GM12878 (cell line): ENCODE measurements at regions not wholly inside any gene's neighbourhood (a gene's known extent, or its start where the extent isn't known, plus 50 kb on each side); places are given as distances from the start of the nearest gene placed in this dataset.

Experiments
- ATAC-seq: fragments of 200-7000 bp; cut with Tn5 transposase; 3 replicates; pipeline ENCODE4 v1.9.1; 2020; ENCODE audit warnings: mild to moderate bottlenecking, moderate library complexity
- BruUV-seq: library from RNA; stranded (reverse); fragments of 400-500 nt; replicated peaks from 2 replicates; lab custom pipeline; 2021; lab: Mats Ljungman, UMichigan
- CTCF ChIA-PET: fragments of 300-600 bp; sonication (Branson Sonifier 250); formaldehyde crosslinking; extraction: SDS; loops from one replicate; lab custom pipeline; 2021; ENCODE audit warnings: inconsistent platforms; lab: Yijun Ruan, JAX
- POLR2A ChIA-PET: fragments of 350-600 bp; formaldehyde crosslinking; extraction: SDS; loops from one replicate; lab custom pipeline; 2021; ENCODE audit warnings: inconsistent platforms; lab: Charles Lee
- RAD21 ChIA-PET: fragments of 300-600 bp; sonication (Branson Sonifier 250); formaldehyde crosslinking; loops from one replicate; lab custom pipeline; 2023; ENCODE audit warnings: antibody characterized with exemption; ENCODE audit not compliant: unreplicated experiment; lab: Charles Lee
- SMC1A ChIA-PET: fragments of 300-600 bp; sonication (Branson Sonifier 250); formaldehyde crosslinking; loops from one replicate; lab custom pipeline; 2023; ENCODE audit not compliant: unreplicated experiment, uncharacterized antibody; lab: Charles Lee
- DNase-seq: peaks from one replicate; pipeline ENCODE4 v3.0.0-alpha.2; 2011; ENCODE audit warnings: low read depth, low spot score
- FAIRE-seq: peaks from 3 replicates; lab custom pipeline; 2011; peaks lifted over from hg19 to GRCh38; lab: Jason Lieb, UNC
- H2AFZ ChIP-seq: 2 replicates; pipeline ENCODE4 v1.6.0; 2011; ENCODE audit warnings: low read depth, low read length, control low read depth; ENCODE audit not compliant: control insufficient read depth
- H3K27ac ChIP-seq: 2 replicates; pipeline ENCODE4 v1.5.1; 2011; ENCODE audit warnings: control low read depth; ENCODE audit not compliant: control insufficient read depth, insufficient read depth
- H3K27me3 ChIP-seq, 2 experiments: replicated peaks in 1 of 2; 2 replicates each; pipeline versions ENCODE4 v1.6.0 to v1.6.1; 2011; ENCODE audit warnings: low read length in 1 of 2; ENCODE audit not compliant: control insufficient read depth in 2 of 2, insufficient read depth in 2 of 2
- H3K36me3 ChIP-seq, 2 experiments: 2 replicates each; pipeline ENCODE4 v1.5.1; 2011; ENCODE audit warnings: low read length in 1 of 2; ENCODE audit not compliant: control insufficient read depth in 2 of 2, insufficient read depth in 2 of 2
- H3K4me1 ChIP-seq: 2 replicates; pipeline ENCODE4 v1.6.1; 2011; ENCODE audit warnings: mild to moderate bottlenecking, low read length, moderate library complexity, mixed read lengths; ENCODE audit not compliant: control insufficient read depth, insufficient read depth
- H3K4me2 ChIP-seq: 2 replicates; pipeline ENCODE4 v1.6.0; 2011; ENCODE audit warnings: control low read depth; ENCODE audit not compliant: control insufficient read depth, insufficient read depth
- H3K4me3 ChIP-seq: fragments of 200-600 bp; sonication (generic); 2 replicates; pipeline ENCODE4 v1.5.1; 2016
- H3K79me2 ChIP-seq: 2 replicates; pipeline ENCODE4 v1.6.0; 2011; ENCODE audit warnings: low read length; ENCODE audit not compliant: control insufficient read depth, insufficient read depth
- H3K9ac ChIP-seq: 2 replicates; pipeline ENCODE4 v1.8.0; 2011; ENCODE audit warnings: low read length, control low read depth, mixed read lengths; ENCODE audit not compliant: control insufficient read depth, insufficient read depth
- H3K9me3 ChIP-seq: replicated peaks from 3 replicates; pipeline ENCODE4 v1.5.1; 2011; ENCODE audit warnings: mild to moderate bottlenecking, low read length; ENCODE audit not compliant: control insufficient read depth, insufficient read depth
- H4K20me1 ChIP-seq: 2 replicates; pipeline ENCODE4 v1.6.0; 2011; ENCODE audit not compliant: control insufficient read depth, insufficient read depth
- EP300 ChIP-seq, 2 experiments: fragments of 150-350 bp in 1 of 2; IDR thresholded peaks; 2 replicates each; pipeline ENCODE4 v1.6.1; 2011 to 2012; ENCODE audit warnings: low read depth in 2 of 2, low read length in 2 of 2, borderline replicate concordance in 1 of 2, improper control_type of control experiment in 1 of 2, inconsistent platforms in 1 of 2; ENCODE audit not compliant: control insufficient read depth in 1 of 2
- MYB ChIP-seq: fragments of 150-350 bp; IDR thresholded peaks from 2 replicates; pipeline ENCODE4 v1.6.1; 2014; ENCODE audit warnings: mild to moderate bottlenecking, low read depth, low read length, borderline replicate concordance
- PAX5 ChIP-seq: IDR thresholded peaks from 2 replicates; pipeline ENCODE4 v1.6.1; 2011; ENCODE audit warnings: low read depth, low read length, borderline replicate concordance
- PAX8 ChIP-seq: fragments of 450-650 bp; IDR thresholded peaks from 2 replicates; pipeline ENCODE4 v1.6.1; 2017; ENCODE audit warnings: mild to moderate bottlenecking, moderate library complexity
- RELA ChIP-seq: fragments of 450-650 bp; IDR thresholded peaks from 2 replicates; pipeline ENCODE4 v1.8.0; 2014; ENCODE audit warnings: borderline replicate concordance; ENCODE audit not compliant: partially characterized antibody
- REST ChIP-seq: IDR thresholded peaks from 2 replicates; pipeline ENCODE4 v1.6.1; 2012; ENCODE audit warnings: mild to moderate bottlenecking, low read depth, low read length
- in situ Hi-C: fragments of 300-500 bp; cut with MboI; formaldehyde crosslinking; loops from 9 replicates; pipeline ENCODE4 v1.14.3; 2018; ENCODE audit warnings: mixed read lengths
- intact Hi-C: fragments of 100-400 bp; cut with micrococcal nuclease; formaldehyde crosslinking; loops from one replicate; pipeline ENCODE4 v1.14.2; 2022; ENCODE audit not compliant: unreplicated experiment
- TF ChIP-seq, protein P1 (sequence below): fragments of 150-350 bp; IDR thresholded peaks from 2 replicates; pipeline ENCODE4 v1.6.1; 2016; ENCODE audit warnings: low read depth, low read length

GRCh38 chr11:112637876-112638275 lies 323.3 kb upstream of the NCAM1 start:
- Histone ChIP-seq H3K4me1 (no peaks in the 10 kb centered on the region), H3K9ac (no peak overlapping the region), H4K20me1 (no peaks in the 10 kb centered on the region), H3K4me2 (no peak overlapping the region), H3K27ac (no peak overlapping the region), H3K79me2 (no peaks in the 10 kb centered on the region), H3K36me3 (no peaks in the 10 kb centered on the region), H3K9me3 (peaks cover 4% of the 10 kb centered on the region), H2AFZ (no peak overlapping the region), H3K4me3 (no peak overlapping the region), H3K27me3 (no peaks in the 10 kb centered on the region)
- BruUV-seq: no TSS peak
- TF ChIP-seq PAX5: no peak
- FAIRE-seq (no peak), ATAC-seq (no peak), DNase-seq (no peak)
- ChIA-PET SMC1A (no interaction called here), CTCF (no interaction called here), POLR2A (no interaction called here), RAD21 (no interaction called here)
- intact Hi-C loops: no loop called here
- in situ Hi-C loops: no loop called here

GRCh38 chr11:112639469-112639868 lies 321.8 kb upstream of the NCAM1 start:
- ATAC-seq (no peak), FAIRE-seq (no peak), DNase-seq (no peak)
- H3K36me3 ChIP-seq: no peaks in the 10 kb centered on the region
- in situ Hi-C loops: no loop called here
- ChIA-PET POLR2A (interaction anchor here (1.2 kb wide), 1 partner anchor 19 kb away, joined by 3 read pairs; no protein-coding TSS in a partner anchor), SMC1A (interaction anchor here (3.3 kb wide), 1 partner anchor 7 kb away, joined by 12 read pairs; no protein-coding TSS in a partner anchor), CTCF (interaction anchor here (0.5 to 1.4 kb wide), 2 partner anchors 9 to 1139 kb away, joined by 3 read pairs; no protein-coding TSS in a partner anchor)
- H3K27ac ChIP-seq: no peak overlapping the region
- no peak overlapping the region for H3K4me2 ChIP-seq
- H3K79me2 ChIP-seq: no peaks in the 10 kb centered on the region
- no TSS peak for BruUV-seq
- H3K9ac ChIP-seq: no peak overlapping the region
- H3K4me3 ChIP-seq: no peak overlapping the region
- no peak overlapping the region for H2AFZ ChIP-seq
- intact Hi-C loops: no loop called here
- peaks cover 2% of the 10 kb centered on the region; the same call in 1 of the 2 replicates for H3K4me1 ChIP-seq
- H3K9me3 ChIP-seq: peaks cover 5% of the 10 kb centered on the region
- TF ChIP-seq, protein P1, sequence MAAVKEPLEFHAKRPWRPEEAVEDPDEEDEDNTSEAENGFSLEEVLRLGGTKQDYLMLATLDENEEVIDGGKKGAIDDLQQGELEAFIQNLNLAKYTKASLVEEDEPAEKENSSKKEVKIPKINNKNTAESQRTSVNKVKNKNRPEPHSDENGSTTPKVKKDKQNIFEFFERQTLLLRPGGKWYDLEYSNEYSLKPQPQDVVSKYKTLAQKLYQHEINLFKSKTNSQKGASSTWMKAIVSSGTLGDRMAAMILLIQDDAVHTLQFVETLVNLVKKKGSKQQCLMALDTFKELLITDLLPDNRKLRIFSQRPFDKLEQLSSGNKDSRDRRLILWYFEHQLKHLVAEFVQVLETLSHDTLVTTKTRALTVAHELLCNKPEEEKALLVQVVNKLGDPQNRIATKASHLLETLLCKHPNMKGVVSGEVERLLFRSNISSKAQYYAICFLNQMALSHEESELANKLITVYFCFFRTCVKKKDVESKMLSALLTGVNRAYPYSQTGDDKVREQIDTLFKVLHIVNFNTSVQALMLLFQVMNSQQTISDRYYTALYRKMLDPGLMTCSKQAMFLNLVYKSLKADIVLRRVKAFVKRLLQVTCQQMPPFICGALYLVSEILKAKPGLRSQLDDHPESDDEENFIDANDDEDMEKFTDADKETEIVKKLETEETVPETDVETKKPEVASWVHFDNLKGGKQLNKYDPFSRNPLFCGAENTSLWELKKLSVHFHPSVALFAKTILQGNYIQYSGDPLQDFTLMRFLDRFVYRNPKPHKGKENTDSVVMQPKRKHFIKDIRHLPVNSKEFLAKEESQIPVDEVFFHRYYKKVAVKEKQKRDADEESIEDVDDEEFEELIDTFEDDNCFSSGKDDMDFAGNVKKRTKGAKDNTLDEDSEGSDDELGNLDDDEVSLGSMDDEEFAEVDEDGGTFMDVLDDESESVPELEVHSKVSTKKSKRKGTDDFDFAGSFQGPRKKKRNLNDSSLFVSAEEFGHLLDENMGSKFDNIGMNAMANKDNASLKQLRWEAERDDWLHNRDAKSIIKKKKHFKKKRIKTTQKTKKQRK: no peak
- TF ChIP-seq REST (no peak), MYB (no peak), RELA (no peak), EP300 (IDR thresholded peaks at IDR 0.05; ENCODE audit: borderline replicate concordance in 1 of 2, control insufficient read depth in 1 of 2, low read depth in 2 of 2, low read length in 2 of 2) (no peak), PAX8 (no peak)
- TF ChIP-seq, all 136 proteins: peak for 0
- RAD21 ChIA-PET: no interaction called here
- Histone ChIP-seq H3K27me3 (no peaks in the 10 kb centered on the region), H4K20me1 (no peaks in the 10 kb centered on the region)
